Neural cell (in vitro differentiated cells): ENCODE measurements at regions not wholly inside any gene's neighbourhood (a gene's known extent, or its start where the extent isn't known, plus 50 kb on each side); places are given as distances from the start of the nearest gene placed in this dataset.

Experiments used
- H2AFZ ChIP-seq: fragments of 200-600, 300-800 bp; sonication (generic), shearing (Covaris generic); 2 replicates; pipeline ENCODE4 v1.6.0; 2014; ENCODE audit warnings: low read depth, mild to moderate bottlenecking, antibody characterized with exemption, low read length, moderate library complexity
- H3F3A ChIP-seq: fragments of 200-600 bp; shearing (Covaris generic); 2 replicates; pipeline ENCODE4 v1.6.1; 2016; ENCODE audit warnings: mild to moderate bottlenecking, moderate library complexity, mixed read lengths, antibody characterized with exemption, low read length; ENCODE audit not compliant: insufficient read depth, poor library complexity, severe bottlenecking
- H3K27ac ChIP-seq: fragments of 200-600, 300-800 bp; sonication (generic), shearing (Covaris generic); 2 replicates; pipeline ENCODE4 v1.5.1; 2014; ENCODE audit warnings: mild to moderate bottlenecking, low read length, moderate library complexity
- H3K27me3 ChIP-seq: fragments of 300-800, 200-600 bp; sonication (generic), shearing (Covaris generic); 2 replicates; pipeline ENCODE4 v1.6.0; 2014; ENCODE audit warnings: mild to moderate bottlenecking, low read depth, low read length, moderate library complexity; ENCODE audit not compliant: insufficient read depth
- H3K36me3 ChIP-seq: fragments of 300-800, 200-600 bp; sonication (generic), shearing (Covaris generic); 2 replicates; pipeline ENCODE4 v1.5.1; 2014; ENCODE audit warnings: mild to moderate bottlenecking, antibody characterized with exemption, low read length, moderate library complexity; ENCODE audit not compliant: insufficient read depth
- H3K4me2 ChIP-seq: fragments of 300-800, 200-600 bp; sonication (generic), shearing (Covaris generic); 2 replicates; pipeline ENCODE4 v1.6.0; 2014; ENCODE audit warnings: mild to moderate bottlenecking, low read length
- H3K4me3 ChIP-seq: fragments of 300-800, 200-600 bp; sonication (generic), shearing (Covaris generic); 2 replicates; pipeline ENCODE4 v1.5.1; 2014; ENCODE audit warnings: mild to moderate bottlenecking, low read length, moderate library complexity
- H3K79me2 ChIP-seq: fragments of 200-600 bp; shearing (Covaris generic); replicated peaks from 2 replicates; pipeline ENCODE4 v1.6.0; 2014; ENCODE audit warnings: mild to moderate bottlenecking, low read length, moderate library complexity; ENCODE audit not compliant: insufficient read depth
- H3K9ac ChIP-seq: fragments of 300-800, 200-600 bp; sonication (generic), shearing (Covaris generic); 2 replicates; pipeline ENCODE4 v1.6.1; 2016; ENCODE audit warnings: mild to moderate bottlenecking, low read length, mixed read lengths
- H3K9me2 ChIP-seq: fragments of 200-600 bp; shearing (Covaris generic); 2 replicates; pipeline ENCODE4 v1.6.1; 2016; ENCODE audit warnings: mild to moderate bottlenecking, low read length, mixed read lengths; ENCODE audit not compliant: insufficient read depth
- H3K9me3 ChIP-seq: fragments of 200-600, 300-800 bp; sonication (generic), shearing (Covaris generic); 2 replicates; pipeline ENCODE4 v1.6.1; 2016; ENCODE audit warnings: mild to moderate bottlenecking, mixed run types, low read length, moderate library complexity, mixed read lengths
- H4K20me1 ChIP-seq: fragments of 200-600 bp; shearing (Covaris generic); 2 replicates; pipeline ENCODE4 v1.6.1; 2016; ENCODE audit warnings: mild to moderate bottlenecking, mixed run types; ENCODE audit not compliant: insufficient read depth
- CTCF ChIP-seq: fragments of 450-650 bp; IDR thresholded peaks from 2 replicates; pipeline ENCODE4 v1.5.1; 2014; ENCODE audit warnings: antibody characterized with exemption, mild to moderate bottlenecking, moderate library complexity; ENCODE audit not compliant: poor library complexity, severe bottlenecking
- EP300 ChIP-seq: fragments of 450-650 bp; conservative IDR thresholded peaks from 2 replicates; pipeline ENCODE4 v1.6.1; 2014; ENCODE audit warnings: antibody characterized with exemption, mild to moderate bottlenecking, moderate library complexity; ENCODE audit not compliant: poor library complexity, severe bottlenecking
- EZH2 ChIP-seq: fragments of 200-600, 300-800 bp; shearing (Covaris generic), sonication (generic); IDR thresholded peaks from 2 replicates; pipeline ENCODE4 v1.6.1; 2014; ENCODE audit warnings: antibody characterized with exemption, low read length, borderline replicate concordance, mild to moderate bottlenecking; ENCODE audit not compliant: insufficient read depth, poor library complexity, severe bottlenecking
- MXI1 ChIP-seq: fragments of 450-650 bp; conservative IDR thresholded peaks from 2 replicates; pipeline ENCODE4 v1.6.1; 2014; ENCODE audit warnings: antibody characterized with exemption, mild to moderate bottlenecking; ENCODE audit not compliant: poor library complexity, severe bottlenecking
- POLR2AphosphoS5 ChIP-seq: IDR thresholded peaks from 2 replicates; pipeline ENCODE4 v1.6.1; 2012
- RAD21 ChIP-seq: fragments of 450-650 bp; conservative IDR thresholded peaks from 2 replicates; pipeline ENCODE4 v1.6.1; 2014; ENCODE audit warnings: antibody characterized with exemption, mild to moderate bottlenecking, moderate library complexity
- REST ChIP-seq: IDR thresholded peaks from 2 replicates; pipeline ENCODE4 v1.6.1; 2012; ENCODE audit warnings: borderline replicate concordance
- SMC3 ChIP-seq: fragments of 450-650 bp; conservative IDR thresholded peaks from 2 replicates; pipeline ENCODE4 v1.6.1; 2014; ENCODE audit warnings: antibody characterized with exemption, mild to moderate bottlenecking, moderate library complexity; ENCODE audit not compliant: poor library complexity
- TAF1 ChIP-seq: IDR thresholded peaks from 2 replicates; pipeline ENCODE4 v1.6.1; 2012; ENCODE audit warnings: low read depth

- TF ChIP-seq RAD21 (no peak), EZH2 (no peak), CTCF (no peak), SMC3 (no peak), POLR2AphosphoS5 (no peak), EP300 (no peak), REST (no peak), TAF1 (no peak), MXI1 (no peak)
- Histone ChIP-seq H3F3A (no peaks in the 10 kb centered on the region), H3K4me3 (no peak overlapping the region), H3K36me3 (no peaks in the 10 kb centered on the region), H4K20me1 (no peaks in the 10 kb centered on the region), H3K9me2 (no peaks in the 10 kb centered on the region), H2AFZ (no peak overlapping the region), H3K79me2 (no peaks in the 10 kb centered on the region), H3K4me2 (no peak overlapping the region), H3K27ac (no peak overlapping the region), H3K9ac (no peak overlapping the region), H3K9me3 (no peaks in the 10 kb centered on the region), H3K27me3 (no peaks in the 10 kb centered on the region)
Measured at GRCh38 chr4:24024605-24025004, 134.8 kb upstream of the PPARGC1A start.

GRCh38 chr4:24024157-24024556, 134.3 kb upstream of the PPARGC1A start:
- TF ChIP-seq POLR2AphosphoS5 (no peak), EZH2 (no peak), SMC3 (no peak), REST (no peak), TAF1 (no peak), RAD21 (no peak), MXI1 (no peak), EP300 (no peak), CTCF (no peak)
- no peak overlapping the region for H2AFZ ChIP-seq
- no peak overlapping the region for H3K4me3 ChIP-seq
- H3F3A ChIP-seq, result no peaks in the 10 kb centered on the region
- no peaks in the 10 kb centered on the region for H3K9me3 ChIP-seq
- no peak overlapping the region for H3K4me2 ChIP-seq
- H3K27me3 ChIP-seq, result no peaks in the 10 kb centered on the region
- H4K20me1 ChIP-seq, result no peaks in the 10 kb centered on the region
- H3K79me2 ChIP-seq, result no peaks in the 10 kb centered on the region
- H3K27ac ChIP-seq, result no peak overlapping the region
- no peaks in the 10 kb centered on the region for H3K9me2 ChIP-seq
- no peak overlapping the region for H3K9ac ChIP-seq
- H3K36me3 ChIP-seq, result no peaks in the 10 kb centered on the region
